ENCODE measurements at regions not wholly inside any gene's neighbourhood (a gene's known extent, or its start where the extent isn't known, plus 50 kb on each side); places are given as distances from the start of the nearest gene placed in this dataset.

DNA sequence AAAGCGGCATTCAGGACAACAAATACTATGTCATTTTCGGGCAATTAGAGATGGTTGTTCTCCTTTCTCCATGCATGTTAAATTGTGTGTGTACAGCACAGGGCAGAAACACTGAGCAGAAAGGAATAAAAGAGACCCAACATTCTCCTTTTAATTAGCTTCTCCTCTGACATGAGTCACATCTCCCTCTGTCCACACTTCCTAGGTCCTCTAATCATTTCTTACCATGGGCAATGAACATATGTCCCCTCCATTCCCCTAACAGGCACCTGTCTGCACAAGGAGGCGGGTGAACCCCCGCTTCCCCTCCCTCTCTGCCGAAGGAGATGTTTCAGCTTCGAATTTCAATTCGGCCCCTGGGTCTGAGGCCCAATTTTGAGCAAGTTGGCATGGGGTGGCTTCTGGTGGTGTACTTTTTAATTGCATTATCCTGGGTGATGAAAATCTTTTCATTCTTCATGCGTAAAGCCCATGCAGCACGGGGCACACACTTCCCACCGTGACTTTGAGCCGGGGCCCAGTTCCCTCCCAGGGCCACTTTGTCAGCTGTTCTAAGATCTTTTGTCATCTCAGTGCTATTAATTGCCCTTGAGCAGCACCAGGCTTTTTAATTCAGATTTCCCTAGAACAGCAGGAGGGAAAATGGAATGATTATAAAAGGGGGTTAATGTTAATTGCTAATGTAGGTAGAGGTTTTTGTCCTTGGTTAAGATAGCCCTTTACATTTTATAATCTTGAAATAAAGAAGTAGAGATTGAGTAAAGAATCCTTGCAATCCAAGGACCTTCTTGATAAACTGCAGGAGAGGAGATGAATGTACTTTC is 219.5 kb upstream of the NRP1 start:
- TF ChIP-seq TAF1 (IDR thresholded peaks at IDR 0.05; ENCODE audit: low read depth) (no peak), YY1 (IDR thresholded peaks at IDR 0.05; ENCODE audit: low read depth) (no peak), CREB1 (IDR thresholded peaks at IDR 0.05; ENCODE audit: low read depth) (no peak), EP300 (IDR thresholded peaks at IDR 0.05; ENCODE audit: borderline replicate concordance) (no peak), FOXM1 (IDR thresholded peaks at IDR 0.05; ENCODE audit: borderline replicate concordance, low read depth) (no peak), USF1 (IDR thresholded peaks at IDR 0.05) (no peak), RAD21 (IDR thresholded peaks at IDR 0.05; ENCODE audit: low read depth) (no peak), EGR1 (IDR thresholded peaks at IDR 0.05) (no peak), TCF12 (IDR thresholded peaks at IDR 0.05; ENCODE audit: low read depth) (no peak), NFIC (IDR thresholded peaks at IDR 0.05) (no peak), ZBTB7A (IDR thresholded peaks at IDR 0.05; ENCODE audit: low read depth) (no peak), CEBPB (IDR thresholded peaks at IDR 0.05) (no peak), TEAD4 (IDR thresholded peaks at IDR 0.05) (no peak)
- TF ChIP-seq, protein P1, sequence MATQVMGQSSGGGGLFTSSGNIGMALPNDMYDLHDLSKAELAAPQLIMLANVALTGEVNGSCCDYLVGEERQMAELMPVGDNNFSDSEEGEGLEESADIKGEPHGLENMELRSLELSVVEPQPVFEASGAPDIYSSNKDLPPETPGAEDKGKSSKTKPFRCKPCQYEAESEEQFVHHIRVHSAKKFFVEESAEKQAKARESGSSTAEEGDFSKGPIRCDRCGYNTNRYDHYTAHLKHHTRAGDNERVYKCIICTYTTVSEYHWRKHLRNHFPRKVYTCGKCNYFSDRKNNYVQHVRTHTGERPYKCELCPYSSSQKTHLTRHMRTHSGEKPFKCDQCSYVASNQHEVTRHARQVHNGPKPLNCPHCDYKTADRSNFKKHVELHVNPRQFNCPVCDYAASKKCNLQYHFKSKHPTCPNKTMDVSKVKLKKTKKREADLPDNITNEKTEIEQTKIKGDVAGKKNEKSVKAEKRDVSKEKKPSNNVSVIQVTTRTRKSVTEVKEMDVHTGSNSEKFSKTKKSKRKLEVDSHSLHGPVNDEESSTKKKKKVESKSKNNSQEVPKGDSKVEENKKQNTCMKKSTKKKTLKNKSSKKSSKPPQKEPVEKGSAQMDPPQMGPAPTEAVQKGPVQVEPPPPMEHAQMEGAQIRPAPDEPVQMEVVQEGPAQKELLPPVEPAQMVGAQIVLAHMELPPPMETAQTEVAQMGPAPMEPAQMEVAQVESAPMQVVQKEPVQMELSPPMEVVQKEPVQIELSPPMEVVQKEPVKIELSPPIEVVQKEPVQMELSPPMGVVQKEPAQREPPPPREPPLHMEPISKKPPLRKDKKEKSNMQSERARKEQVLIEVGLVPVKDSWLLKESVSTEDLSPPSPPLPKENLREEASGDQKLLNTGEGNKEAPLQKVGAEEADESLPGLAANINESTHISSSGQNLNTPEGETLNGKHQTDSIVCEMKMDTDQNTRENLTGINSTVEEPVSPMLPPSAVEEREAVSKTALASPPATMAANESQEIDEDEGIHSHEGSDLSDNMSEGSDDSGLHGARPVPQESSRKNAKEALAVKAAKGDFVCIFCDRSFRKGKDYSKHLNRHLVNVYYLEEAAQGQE (IDR thresholded peaks at IDR 0.05; ENCODE audit: low read depth) = no peak
- TF ChIP-seq, protein P2, sequence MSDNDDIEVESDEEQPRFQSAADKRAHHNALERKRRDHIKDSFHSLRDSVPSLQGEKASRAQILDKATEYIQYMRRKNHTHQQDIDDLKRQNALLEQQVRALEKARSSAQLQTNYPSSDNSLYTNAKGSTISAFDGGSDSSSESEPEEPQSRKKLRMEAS (IDR thresholded peaks at IDR 0.05) = no peak

DNA sequence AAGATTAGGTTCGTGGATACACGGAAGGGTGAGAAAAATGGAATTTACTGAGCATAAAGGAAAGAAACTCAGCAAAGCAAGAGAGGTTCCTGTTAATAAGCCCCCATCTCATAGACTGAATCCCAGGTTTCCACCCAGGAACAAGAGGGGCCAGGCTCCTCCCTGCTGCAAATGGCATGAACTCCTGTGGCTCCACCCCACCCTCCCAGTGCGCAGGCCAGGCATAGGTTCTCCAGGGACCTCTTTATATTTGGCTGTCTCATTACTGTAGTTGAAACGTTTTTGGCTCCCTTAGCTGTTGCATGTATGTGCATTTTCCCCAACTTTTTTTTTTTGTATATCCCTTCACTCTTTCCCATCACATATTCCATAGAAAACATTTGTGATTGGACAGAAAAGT is 217.8 kb upstream of the NRP1 start:
- no peak for TF ChIP-seq EP300 (IDR thresholded peaks at IDR 0.05; ENCODE audit: borderline replicate concordance)
- TF ChIP-seq, protein P1 (IDR thresholded peaks at IDR 0.05; ENCODE audit: low read depth) = no peak
- TF ChIP-seq EGR1 (IDR thresholded peaks at IDR 0.05) = no peak
- no peak for TF ChIP-seq CEBPB (IDR thresholded peaks at IDR 0.05)
- no peak for TF ChIP-seq CREB1 (IDR thresholded peaks at IDR 0.05; ENCODE audit: low read depth)
- TF ChIP-seq NFIC (IDR thresholded peaks at IDR 0.05) = no peak
- TF ChIP-seq RAD21 (IDR thresholded peaks at IDR 0.05; ENCODE audit: low read depth) = no peak
- no peak for TF ChIP-seq USF1 (IDR thresholded peaks at IDR 0.05)
- TF ChIP-seq, protein P2 (IDR thresholded peaks at IDR 0.05) = no peak
- no peak for TF ChIP-seq YY1 (IDR thresholded peaks at IDR 0.05; ENCODE audit: low read depth)
- TF ChIP-seq TEAD4 (IDR thresholded peaks at IDR 0.05) = no peak
- TF ChIP-seq ZBTB7A (IDR thresholded peaks at IDR 0.05; ENCODE audit: low read depth) = no peak

GRCh38 chr10:33550811-33551210 is 216.3 kb upstream of the NRP1 start:
- TF ChIP-seq, protein P2 (IDR thresholded peaks at IDR 0.05) = no peak
- TF ChIP-seq FOXM1 (IDR thresholded peaks at IDR 0.05; ENCODE audit: borderline replicate concordance, low read depth) (no peak), TCF12 (IDR thresholded peaks at IDR 0.05; ENCODE audit: low read depth) (no peak), USF1 (IDR thresholded peaks at IDR 0.05) (no peak), EP300 (IDR thresholded peaks at IDR 0.05; ENCODE audit: borderline replicate concordance) (no peak)

- TF ChIP-seq, protein P2 (IDR thresholded peaks at IDR 0.05) = no peak
- TF ChIP-seq ZBTB7A (IDR thresholded peaks at IDR 0.05; ENCODE audit: low read depth) = no peak
- TF ChIP-seq CEBPB (IDR thresholded peaks at IDR 0.05) = no peak
- TF ChIP-seq FOXM1 (IDR thresholded peaks at IDR 0.05; ENCODE audit: borderline replicate concordance, low read depth) = no peak
- TF ChIP-seq NFIC (IDR thresholded peaks at IDR 0.05) = no peak
- no peak for TF ChIP-seq TAF1 (IDR thresholded peaks at IDR 0.05; ENCODE audit: low read depth)
- TF ChIP-seq USF1 (IDR thresholded peaks at IDR 0.05) = no peak
- no peak for TF ChIP-seq EP300 (IDR thresholded peaks at IDR 0.05; ENCODE audit: borderline replicate concordance)
- TF ChIP-seq, protein P1 (IDR thresholded peaks at IDR 0.05; ENCODE audit: low read depth) = no peak
- TF ChIP-seq YY1 (IDR thresholded peaks at IDR 0.05; ENCODE audit: low read depth) = no peak
- no peak for TF ChIP-seq EGR1 (IDR thresholded peaks at IDR 0.05)
- no peak for TF ChIP-seq RAD21 (IDR thresholded peaks at IDR 0.05; ENCODE audit: low read depth)
- TF ChIP-seq CREB1 (IDR thresholded peaks at IDR 0.05; ENCODE audit: low read depth) = no peak
- no peak for TF ChIP-seq TEAD4 (IDR thresholded peaks at IDR 0.05)
Observed at GRCh38 chr10:33547976-33548375, 213.5 kb upstream of the NRP1 start.
